ENCODE measurements at regions not wholly inside any gene's neighbourhood (a gene's known extent, or its start where the extent isn't known, plus 50 kb on each side); places are given as distances from the start of the nearest gene placed in this dataset.
A peak's percentile ranks its signal among the peaks of the same experiment; 100 is the strongest.

DNA sequence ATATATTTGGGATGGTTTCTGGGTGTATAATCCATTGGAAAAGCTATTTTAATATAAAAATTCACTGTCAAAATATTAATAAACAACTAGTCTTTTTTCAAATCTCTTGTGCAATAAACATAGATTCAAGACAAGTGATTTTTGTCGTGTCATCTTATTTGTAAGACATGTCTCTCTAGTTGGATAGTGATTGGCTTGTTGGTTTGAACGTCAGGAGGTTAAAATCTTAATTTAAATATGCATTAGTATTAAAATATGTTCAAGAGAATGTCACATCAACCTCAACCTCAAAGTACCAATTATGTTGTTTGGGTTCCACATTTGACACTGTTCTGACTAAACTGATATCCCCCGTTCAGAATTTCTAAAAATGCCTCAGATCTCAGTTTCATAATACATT lies 287.6 kb downstream of the CASP12 start:
- no peak for ATAC-seq
- Histone ChIP-seq H2AFZ (ENCODE audit: low read length) (no peak overlapping the region), H3K4me1 (ENCODE audit: insufficient read depth, low read length) (no peaks in the 10 kb centered on the region), H3K79me2 (ENCODE audit: insufficient read depth, low read length) (no peaks in the 10 kb centered on the region), H4K20me1 (ENCODE audit: insufficient read depth, low read length) (no peaks in the 10 kb centered on the region), H3K9ac (ENCODE audit: insufficient read depth, low read depth, low read length) (no peak overlapping the region), H3K27ac (ENCODE audit: extremely low read length, insufficient read depth, low read length) (no peak overlapping the region), H3K4me2 (ENCODE audit: low read depth, low read length) (no peak overlapping the region), H3K9me3 (ENCODE audit: low read length) (no peaks in the 10 kb centered on the region), H3K27me3 (ENCODE audit: control insufficient read depth in 1 of 2, insufficient read depth in 2 of 2, low read length in 2 of 2) (no peaks in the 10 kb centered on the region), H3K36me3 (replicated peaks in 1 of 2; ENCODE audit: control insufficient read depth in 1 of 2, insufficient read depth in 2 of 2, low read length in 2 of 2) (no peaks in the 10 kb centered on the region), H3K4me3 (replicated peaks in 1 of 3; ENCODE audit: insufficient read depth in 1 of 3, low read depth in 2 of 3, low read length in 3 of 3) (no peak overlapping the region)
- WGBS (ENCODE audit: low lambda C conversion rate): 2% methylated on average over 3 of the region's 3 CpGs
- no peak for FAIRE-seq
- ChIA-PET POLR2A (no interaction called here), CTCF (ENCODE audit: low intra/inter-chr PET ratio, low total read pairs) (no interaction called here)
- no peak for DNase-seq (ENCODE audit: low spot score)
- BruUV-seq (replicated peaks): no TSS peak
- intact Hi-C loops (cut with micrococcal nuclease; ENCODE audit: unreplicated experiment): no loop called here
- in situ Hi-C loops (cut with HindIII; ENCODE audit: extremely low pct_ligation_motif_present, low pct_unique_long_range_greater_than_20kb): no loop called here
- TF ChIP-seq MAFF (IDR thresholded peaks at IDR 0.05; ENCODE audit: low read depth, low read length) (peak; percentile 52; the same call in 1 of the 2 replicates), MAFK (conservative IDR thresholded peaks at IDR 0.05 in 1 of 2, IDR thresholded peaks at IDR 0.05 in 1 of 2; ENCODE audit: low read length in 2 of 2) (peak; percentile 52 to 70; a peak in 2 of 4 replicates), ZFP36L2 (CRISPR knock-in tag; IDR thresholded peaks at IDR 0.05) (no peak)

DNA sequence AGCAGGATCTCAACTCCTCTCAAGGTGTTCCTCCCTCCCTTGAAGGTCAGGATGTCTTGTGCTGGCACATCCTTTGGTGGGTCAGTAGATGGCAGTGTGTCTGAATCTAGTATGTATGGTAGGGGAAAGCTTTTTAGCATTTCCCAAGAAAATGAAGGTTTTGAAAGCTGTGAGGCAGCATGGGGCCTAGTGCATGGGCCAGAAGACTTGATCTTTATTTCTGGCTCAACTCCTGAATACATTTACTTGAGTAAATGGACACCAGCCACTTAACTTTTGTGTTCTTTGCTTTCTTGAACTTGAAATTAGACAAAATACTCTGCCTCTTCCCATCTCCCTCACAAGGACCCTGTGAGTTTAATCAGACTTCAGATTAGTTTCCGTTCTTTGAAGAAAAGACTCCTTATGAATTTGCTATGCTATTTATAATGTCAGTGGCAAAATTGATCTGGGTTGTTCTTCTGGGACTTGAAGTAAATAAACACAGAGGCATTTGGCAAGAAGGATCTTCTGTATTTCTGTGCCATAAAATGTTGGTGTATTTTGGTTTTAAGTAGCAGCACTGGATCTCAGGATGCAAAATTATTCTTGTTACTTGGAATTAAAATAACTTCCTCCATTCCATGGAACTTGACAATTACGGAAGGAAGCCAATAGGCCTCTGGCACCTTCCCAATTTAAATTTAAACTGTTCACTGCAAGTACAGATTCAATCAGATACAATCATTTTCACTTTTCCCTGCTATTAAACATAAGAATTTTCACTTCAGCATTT lies 288.8 kb downstream of the CASP12 start:
- intact Hi-C loops (cut with micrococcal nuclease; ENCODE audit: unreplicated experiment) (loop anchor here (1.0 to 5.0 kb wide), 2 partner anchors 1254 to 1257 kb away; no protein-coding TSS in a partner anchor), in situ Hi-C loops (cut with HindIII; ENCODE audit: extremely low pct_ligation_motif_present, low pct_unique_long_range_greater_than_20kb) (no loop called here)
- ATAC-seq (peak; percentile 83), FAIRE-seq (no peak), DNase-seq (ENCODE audit: low spot score) (peak; percentile 24)
- Histone ChIP-seq H3K27ac (ENCODE audit: extremely low read length, insufficient read depth, low read length) (no peak overlapping the region), H3K27me3 (ENCODE audit: control insufficient read depth in 1 of 2, insufficient read depth in 2 of 2, low read length in 2 of 2) (no peaks in the 10 kb centered on the region), H3K36me3 (replicated peaks in 1 of 2; ENCODE audit: control insufficient read depth in 1 of 2, insufficient read depth in 2 of 2, low read length in 2 of 2) (no peaks in the 10 kb centered on the region), H3K4me2 (ENCODE audit: low read depth, low read length) (no peak overlapping the region), H3K4me3 (replicated peaks in 1 of 3; ENCODE audit: insufficient read depth in 1 of 3, low read depth in 2 of 3, low read length in 3 of 3) (no peak overlapping the region), H3K9ac (ENCODE audit: insufficient read depth, low read depth, low read length) (no peak overlapping the region), H2AFZ (ENCODE audit: low read length) (no peak overlapping the region), H3K4me1 (ENCODE audit: insufficient read depth, low read length) (no peaks in the 10 kb centered on the region), H3K79me2 (ENCODE audit: insufficient read depth, low read length) (no peaks in the 10 kb centered on the region), H3K9me3 (ENCODE audit: low read length) (no peaks in the 10 kb centered on the region), H4K20me1 (ENCODE audit: insufficient read depth, low read length) (no peaks in the 10 kb centered on the region)
- TF ChIP-seq ZNF224 (CRISPR knock-in tag; IDR thresholded peaks at IDR 0.05): no peak
- TF ChIP-seq, protein P1, sequence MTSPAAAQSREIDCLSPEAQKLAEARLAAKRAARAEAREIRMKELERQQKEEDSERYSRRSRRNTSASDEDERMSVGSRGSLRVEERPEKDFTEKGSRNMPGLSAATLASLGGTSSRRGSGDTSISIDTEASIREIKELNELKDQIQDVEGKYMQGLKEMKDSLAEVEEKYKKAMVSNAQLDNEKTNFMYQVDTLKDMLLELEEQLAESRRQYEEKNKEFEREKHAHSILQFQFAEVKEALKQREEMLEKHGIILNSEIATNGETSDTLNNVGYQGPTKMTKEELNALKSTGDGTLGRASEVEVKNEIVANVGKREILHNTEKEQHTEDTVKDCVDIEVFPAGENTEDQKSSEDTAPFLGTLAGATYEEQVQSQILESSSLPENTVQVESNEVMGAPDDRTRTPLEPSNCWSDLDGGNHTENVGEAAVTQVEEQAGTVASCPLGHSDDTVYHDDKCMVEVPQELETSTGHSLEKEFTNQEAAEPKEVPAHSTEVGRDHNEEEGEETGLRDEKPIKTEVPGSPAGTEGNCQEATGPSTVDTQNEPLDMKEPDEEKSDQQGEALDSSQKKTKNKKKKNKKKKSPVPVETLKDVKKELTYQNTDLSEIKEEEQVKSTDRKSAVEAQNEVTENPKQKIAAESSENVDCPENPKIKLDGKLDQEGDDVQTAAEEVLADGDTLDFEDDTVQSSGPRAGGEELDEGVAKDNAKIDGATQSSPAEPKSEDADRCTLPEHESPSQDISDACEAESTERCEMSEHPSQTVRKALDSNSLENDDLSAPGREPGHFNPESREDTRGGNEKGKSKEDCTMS (CRISPR knock-in tag; conservative IDR thresholded peaks at IDR 0.05): no peak
- TF ChIP-seq SMC3 (IDR thresholded peaks at IDR 0.05; ENCODE audit: low read length): peak; percentile 41; the same call in 1 of the 2 replicates
- TF ChIP-seq STAG1 (CRISPR knock-in tag; IDR thresholded peaks at IDR 0.05): peak; percentile 69
- no peak for TF ChIP-seq ZNF614 (CRISPR knock-in tag; IDR thresholded peaks at IDR 0.05; ENCODE audit: borderline replicate concordance)
- no peak for TF ChIP-seq TARDBP (CRISPR knock-in tag; IDR thresholded peaks at IDR 0.05)
- TF ChIP-seq, protein P2, sequence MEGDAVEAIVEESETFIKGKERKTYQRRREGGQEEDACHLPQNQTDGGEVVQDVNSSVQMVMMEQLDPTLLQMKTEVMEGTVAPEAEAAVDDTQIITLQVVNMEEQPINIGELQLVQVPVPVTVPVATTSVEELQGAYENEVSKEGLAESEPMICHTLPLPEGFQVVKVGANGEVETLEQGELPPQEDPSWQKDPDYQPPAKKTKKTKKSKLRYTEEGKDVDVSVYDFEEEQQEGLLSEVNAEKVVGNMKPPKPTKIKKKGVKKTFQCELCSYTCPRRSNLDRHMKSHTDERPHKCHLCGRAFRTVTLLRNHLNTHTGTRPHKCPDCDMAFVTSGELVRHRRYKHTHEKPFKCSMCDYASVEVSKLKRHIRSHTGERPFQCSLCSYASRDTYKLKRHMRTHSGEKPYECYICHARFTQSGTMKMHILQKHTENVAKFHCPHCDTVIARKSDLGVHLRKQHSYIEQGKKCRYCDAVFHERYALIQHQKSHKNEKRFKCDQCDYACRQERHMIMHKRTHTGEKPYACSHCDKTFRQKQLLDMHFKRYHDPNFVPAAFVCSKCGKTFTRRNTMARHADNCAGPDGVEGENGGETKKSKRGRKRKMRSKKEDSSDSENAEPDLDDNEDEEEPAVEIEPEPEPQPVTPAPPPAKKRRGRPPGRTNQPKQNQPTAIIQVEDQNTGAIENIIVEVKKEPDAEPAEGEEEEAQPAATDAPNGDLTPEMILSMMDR (CRISPR knock-in tag; IDR thresholded peaks at IDR 0.05): peak; percentile 65
- POLR2A ChIA-PET: no interaction called here
- BruUV-seq (replicated peaks): no TSS peak
- CTCF ChIA-PET (ENCODE audit: low intra/inter-chr PET ratio, low total read pairs): interaction anchor here (1.4 kb wide), 1 partner anchor 1253 kb away, joined by 8 read pairs; no protein-coding TSS in a partner anchor
- 68% methylated on average over 2 of the region's 2 CpGs for WGBS (ENCODE audit: low lambda C conversion rate)
